Panc1 (cell line): ENCODE measurements at regions not wholly inside any gene's neighbourhood (a gene's known extent, or its start where the extent isn't known, plus 50 kb on each side); places are given as distances from the start of the nearest gene placed in this dataset.

Experiments
- ATAC-seq: fragments of 200-7000 bp; cut with Tn5 transposase; 2 replicates; pipeline ENCODE4 v1.9.1; 2020; ENCODE audit warnings: mild to moderate bottlenecking, moderate library complexity
- BruUV-seq: library from RNA; stranded (reverse); fragments of 400-500 nt; replicated peaks from 2 replicates; lab custom pipeline; 2021; lab: Mats Ljungman, UMichigan
- CTCF ChIA-PET: fragments of 300-600 bp; sonication (Branson Sonifier 250); formaldehyde crosslinking; loops from one replicate; lab custom pipeline; 2022; ENCODE audit warnings: antibody characterized with exemption; lab: Charles Lee
- POLR2A ChIA-PET: fragments of 300-600 bp; sonication (Branson Sonifier 250); formaldehyde crosslinking; loops from one replicate; lab custom pipeline; 2022; ENCODE audit warnings: antibody characterized with exemption; lab: Charles Lee
- DNase-seq: peaks from one replicate; pipeline ENCODE4 v3.0.0-alpha.2; 2010; ENCODE audit warnings: low read depth, low spot score
- H3K27ac ChIP-seq: 2 replicates; pipeline ENCODE4 v1.5.1; 2011; ENCODE audit warnings: mild to moderate bottlenecking, low read length, inconsistent platforms
- H3K27me3 ChIP-seq: fragments of 200-500 bp; sonication (Bioruptor generic); 2 replicates; pipeline ENCODE4 v1.6.0; 2014; ENCODE audit warnings: low read length, inconsistent platforms; ENCODE audit not compliant: control insufficient read depth, insufficient read depth
- H3K36me3 ChIP-seq: fragments of 200-500 bp; sonication (Bioruptor generic); 2 replicates; pipeline ENCODE4 v1.5.1; 2014; ENCODE audit warnings: inconsistent platforms, mild to moderate bottlenecking, low read length, moderate library complexity; ENCODE audit not compliant: control insufficient read depth, insufficient read depth
- H3K4me1 ChIP-seq: 2 replicates; pipeline ENCODE4 v1.5.1; 2011; ENCODE audit warnings: inconsistent platforms, mild to moderate bottlenecking, low read length, moderate library complexity; ENCODE audit not compliant: control insufficient read depth, insufficient read depth
- H3K4me3 ChIP-seq, 2 experiments: 2 replicates each; pipeline ENCODE4 v1.5.1; 2011 to 2012; ENCODE audit warnings: low read depth in 2 of 2, low read length in 2 of 2, mild to moderate bottlenecking in 2 of 2, inconsistent platforms in 1 of 2, moderate library complexity in 1 of 2
- H3K9me3 ChIP-seq: fragments of 200-500 bp; sonication (Bioruptor generic); 2 replicates; pipeline ENCODE4 v1.5.1; 2014; ENCODE audit warnings: low read depth, mild to moderate bottlenecking, inconsistent platforms, low read length, moderate library complexity; ENCODE audit not compliant: control insufficient read depth, insufficient read depth
- CTCF ChIP-seq: fragments of 450-650 bp; IDR thresholded peaks from 2 replicates; pipeline ENCODE4 v1.5.1; 2017; ENCODE audit warnings: mild to moderate bottlenecking
- POLR2AphosphoS5 ChIP-seq: IDR thresholded peaks from 2 replicates; pipeline ENCODE4 v1.6.1; 2012; ENCODE audit warnings: mild to moderate bottlenecking, low read depth, low read length, moderate library complexity
- REST ChIP-seq, 2 experiments: IDR thresholded peaks; 2 replicates each; pipeline ENCODE4 v1.6.1; 2011 to 2012; ENCODE audit warnings: low read depth in 2 of 2, control low read depth in 1 of 2, low read length in 1 of 2, mild to moderate bottlenecking in 1 of 2, moderate library complexity in 1 of 2; ENCODE audit not compliant: insufficient read depth in 1 of 2
- SIN3A ChIP-seq: IDR thresholded peaks from 2 replicates; pipeline ENCODE4 v1.6.1; 2012; ENCODE audit warnings: low read depth, mild to moderate bottlenecking, low read length, moderate library complexity, borderline replicate concordance; ENCODE audit not compliant: insufficient read depth
- TCF7L2 ChIP-seq: IDR thresholded peaks from 2 replicates; pipeline ENCODE4 v1.6.1; 2011; ENCODE audit warnings: mild to moderate bottlenecking, low read depth, low read length, inconsistent platforms
- in situ Hi-C: cut with HindIII; loops from 2 replicates; pipeline ENCODE4 v1.10.0; 2016; ENCODE audit warnings: low sequenced_read_pairs, low pct_unique_long_range_greater_than_20kb
- intact Hi-C: fragments of 100-400 bp; cut with micrococcal nuclease; formaldehyde crosslinking; loops from one replicate; pipeline ENCODE4 v1.10.0; 2022; ENCODE audit not compliant: unreplicated experiment

- no peak for ATAC-seq
- Histone ChIP-seq H3K27ac (no peak overlapping the region), H3K36me3 (no peaks in the 10 kb centered on the region), H3K9me3 (no peaks in the 10 kb centered on the region), H3K27me3 (no peaks in the 10 kb centered on the region), H3K4me3 (no peak overlapping the region), H3K4me1 (no peaks in the 10 kb centered on the region)
- intact Hi-C loops, result no loop called here
- TF ChIP-seq SIN3A, result no peak
- TF ChIP-seq TCF7L2, result no peak
- no peak for TF ChIP-seq CTCF
- no peak for TF ChIP-seq REST (IDR thresholded peaks at IDR 0.05; ENCODE audit: insufficient read depth in 1 of 2, low read depth in 2 of 2, low read length in 1 of 2)
- in situ Hi-C loops, result no loop called here
- ChIA-PET CTCF (no interaction called here), POLR2A (no interaction called here)
- no TSS peak for BruUV-seq
- DNase-seq, result no peak
Observed at GRCh38 chr1:74818241-74818640, 85.3 kb downstream of the TYW3 start.

GRCh38 chr1:74818661-74819456 is 85.9 kb downstream of the TYW3 start:
- no peak for ATAC-seq
- no peaks in the 10 kb centered on the region for H3K9me3 ChIP-seq
- BruUV-seq, result no TSS peak
- no peaks in the 10 kb centered on the region for H3K4me1 ChIP-seq
- ChIA-PET POLR2A (no interaction called here), CTCF (no interaction called here)
- TF ChIP-seq TCF7L2 (no peak), POLR2AphosphoS5 (no peak), CTCF (no peak), SIN3A (no peak), REST (IDR thresholded peaks at IDR 0.05; ENCODE audit: insufficient read depth in 1 of 2, low read depth in 2 of 2, low read length in 1 of 2) (no peak)
- H3K4me3 ChIP-seq, result no peak overlapping the region
- intact Hi-C loops (no loop called here), in situ Hi-C loops (no loop called here)
- no peaks in the 10 kb centered on the region for H3K27me3 ChIP-seq
- H3K36me3 ChIP-seq, result no peaks in the 10 kb centered on the region
- no peak for DNase-seq
- no peak overlapping the region for H3K27ac ChIP-seq
